ENCODE measurements at regions not wholly inside any gene's neighbourhood (a gene's known extent, or its start where the extent isn't known, plus 50 kb on each side); places are given as distances from the start of the nearest gene placed in this dataset.

DNA sequence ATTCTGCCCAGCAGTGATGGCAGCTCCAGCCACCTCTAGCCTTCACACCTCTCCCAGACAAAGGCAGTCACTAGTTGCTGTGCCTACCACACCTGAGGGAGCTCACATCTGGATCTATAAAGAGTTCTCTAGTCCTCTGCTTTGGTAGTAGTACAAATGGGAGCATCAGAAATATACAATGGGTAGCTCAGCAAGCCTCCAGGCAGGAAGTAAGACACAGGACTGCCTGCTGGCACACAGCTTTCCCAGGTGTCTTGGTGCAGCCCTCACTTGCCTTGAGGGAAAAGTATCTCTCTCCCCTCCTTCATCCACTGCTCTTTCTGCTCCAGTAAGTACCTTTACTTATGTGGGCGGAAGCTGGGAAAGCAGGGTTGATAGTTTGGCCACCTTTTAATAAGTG is 212.9 kb upstream of the SLC7A11 start:
- TF ChIP-seq NFIC (IDR thresholded peaks at IDR 0.05) (no peak), TCF12 (IDR thresholded peaks at IDR 0.05; ENCODE audit: low read depth) (no peak)

Measured in Ishikawa (cell line).